ENCODE measurements at regions not wholly inside any gene's neighbourhood (a gene's known extent, or its start where the extent isn't known, plus 50 kb on each side); places are given as distances from the start of the nearest gene placed in this dataset.

GRCh38 chrX:122866532-122866931 is 317.5 kb upstream of the GRIA3 start:
- Histone ChIP-seq H3K27ac (no peak overlapping the region), H3K4me1 (replicated peaks) (no peaks in the 10 kb centered on the region), H3K9me3 (no peaks in the 10 kb centered on the region), H3K27me3 (replicated peaks; ENCODE audit: insufficient read depth) (no peaks in the 10 kb centered on the region), H3K36me3 (no peaks in the 10 kb centered on the region), H3K4me3 (no peak overlapping the region)
- 60% methylated on average over 2 of the region's 2 CpGs for WGBS
- TF ChIP-seq POLR2A (IDR thresholded peaks at IDR 0.05), result no peak
- TF ChIP-seq POLR2AphosphoS5 (IDR thresholded peaks at IDR 0.05), result no peak
- no peak for TF ChIP-seq CTCF (IDR thresholded peaks at IDR 0.05)
- no peak for DNase-seq (ENCODE audit: low spot score)
- intact Hi-C loops (cut with DNase I), result no loop called here

GRCh38 chrX:122868631-122869030 is 315.4 kb upstream of the GRIA3 start:
- TF ChIP-seq POLR2A (IDR thresholded peaks at IDR 0.05), result no peak
- no peak for TF ChIP-seq CTCF (IDR thresholded peaks at IDR 0.05)
- TF ChIP-seq POLR2AphosphoS5 (IDR thresholded peaks at IDR 0.05), result no peak
- Histone ChIP-seq H3K9me3 (no peaks in the 10 kb centered on the region), H3K27ac (no peak overlapping the region), H3K4me1 (replicated peaks) (no peaks in the 10 kb centered on the region), H3K36me3 (no peaks in the 10 kb centered on the region), H3K27me3 (replicated peaks; ENCODE audit: insufficient read depth) (no peaks in the 10 kb centered on the region), H3K4me3 (no peak overlapping the region)
- DNase-seq (ENCODE audit: low spot score), result no peak
- intact Hi-C loops (cut with DNase I), result no loop called here
- whole genome bisulfite sequencing, result 62% methylated on average over 1 of the region's 1 CpG

- H3K4me1 ChIP-seq (replicated peaks), result no peaks in the 10 kb centered on the region
- intact Hi-C loops (cut with DNase I), result no loop called here
- H3K36me3 ChIP-seq, result no peaks in the 10 kb centered on the region
- no peak overlapping the region for H3K27ac ChIP-seq
- H3K27me3 ChIP-seq (replicated peaks; ENCODE audit: insufficient read depth), result no peaks in the 10 kb centered on the region
- no peak overlapping the region for H3K4me3 ChIP-seq
- DNase-seq (ENCODE audit: low spot score), result no peak
- WGBS, result 86% methylated on average over 4 of the region's 4 CpGs
- TF ChIP-seq POLR2A (IDR thresholded peaks at IDR 0.05) (no peak), CTCF (IDR thresholded peaks at IDR 0.05) (no peak), POLR2AphosphoS5 (IDR thresholded peaks at IDR 0.05) (no peak)
- H3K9me3 ChIP-seq, result no peaks in the 10 kb centered on the region
Measured at GRCh38 chrX:122869171-122869570, 314.9 kb upstream of the GRIA3 start.

- no peak overlapping the region for H3K27ac ChIP-seq
- intact Hi-C loops (cut with DNase I), result no loop called here
- no peaks in the 10 kb centered on the region for H3K36me3 ChIP-seq
- H3K4me3 ChIP-seq, result no peak overlapping the region
- DNase-seq (ENCODE audit: low spot score), result no peak
- 44% methylated on average over 2 of the region's 2 CpGs for WGBS
- no peaks in the 10 kb centered on the region for H3K4me1 ChIP-seq (replicated peaks)
- TF ChIP-seq POLR2A (IDR thresholded peaks at IDR 0.05) (no peak), CTCF (IDR thresholded peaks at IDR 0.05) (no peak), POLR2AphosphoS5 (IDR thresholded peaks at IDR 0.05) (no peak)
- H3K27me3 ChIP-seq (replicated peaks; ENCODE audit: insufficient read depth), result no peaks in the 10 kb centered on the region
- H3K9me3 ChIP-seq, result no peaks in the 10 kb centered on the region
Measured at GRCh38 chrX:122878269-122878668, 305.8 kb upstream of the GRIA3 start.

GRCh38 chrX:122880952-122881351 is 303.1 kb upstream of the GRIA3 start:
- no peak overlapping the region for H3K4me3 ChIP-seq
- TF ChIP-seq POLR2AphosphoS5 (IDR thresholded peaks at IDR 0.05), result no peak
- H3K27ac ChIP-seq, result no peak overlapping the region
- no peaks in the 10 kb centered on the region for H3K4me1 ChIP-seq (replicated peaks)
- intact Hi-C loops (cut with DNase I), result no loop called here
- no peaks in the 10 kb centered on the region for H3K9me3 ChIP-seq
- no peak for DNase-seq (ENCODE audit: low spot score)
- 90% methylated on average over 3 of the region's 3 CpGs for WGBS
- H3K27me3 ChIP-seq (replicated peaks; ENCODE audit: insufficient read depth), result no peaks in the 10 kb centered on the region
- no peaks in the 10 kb centered on the region for H3K36me3 ChIP-seq

All from prostate gland (tissue), 2 donors.